ENCODE measurements at regions not wholly inside any gene's neighbourhood (a gene's known extent, or its start where the extent isn't known, plus 50 kb on each side); places are given as distances from the start of the nearest gene placed in this dataset.
"Not testable (repeated sequence)": the region's sequence is repeated elsewhere in the genome, so short reads cannot be mapped to it uniquely, and the experiment has no call there.

GRCh38 chr12:74169607-74170006, 368.0 kb upstream of the ATXN7L3B start:
- no peak overlapping the region for H3K4me3 ChIP-seq (ENCODE audit: low read depth, low read length)
- DNase-seq (ENCODE audit: low read depth), result no peak
- TF ChIP-seq CTCF (IDR thresholded peaks at IDR 0.05; ENCODE audit: low read depth, low read length, missing control alignments), result no peak
- in situ Hi-C loops (cut with HindIII; ENCODE audit: low sequenced_read_pairs), result no loop called here

DNA sequence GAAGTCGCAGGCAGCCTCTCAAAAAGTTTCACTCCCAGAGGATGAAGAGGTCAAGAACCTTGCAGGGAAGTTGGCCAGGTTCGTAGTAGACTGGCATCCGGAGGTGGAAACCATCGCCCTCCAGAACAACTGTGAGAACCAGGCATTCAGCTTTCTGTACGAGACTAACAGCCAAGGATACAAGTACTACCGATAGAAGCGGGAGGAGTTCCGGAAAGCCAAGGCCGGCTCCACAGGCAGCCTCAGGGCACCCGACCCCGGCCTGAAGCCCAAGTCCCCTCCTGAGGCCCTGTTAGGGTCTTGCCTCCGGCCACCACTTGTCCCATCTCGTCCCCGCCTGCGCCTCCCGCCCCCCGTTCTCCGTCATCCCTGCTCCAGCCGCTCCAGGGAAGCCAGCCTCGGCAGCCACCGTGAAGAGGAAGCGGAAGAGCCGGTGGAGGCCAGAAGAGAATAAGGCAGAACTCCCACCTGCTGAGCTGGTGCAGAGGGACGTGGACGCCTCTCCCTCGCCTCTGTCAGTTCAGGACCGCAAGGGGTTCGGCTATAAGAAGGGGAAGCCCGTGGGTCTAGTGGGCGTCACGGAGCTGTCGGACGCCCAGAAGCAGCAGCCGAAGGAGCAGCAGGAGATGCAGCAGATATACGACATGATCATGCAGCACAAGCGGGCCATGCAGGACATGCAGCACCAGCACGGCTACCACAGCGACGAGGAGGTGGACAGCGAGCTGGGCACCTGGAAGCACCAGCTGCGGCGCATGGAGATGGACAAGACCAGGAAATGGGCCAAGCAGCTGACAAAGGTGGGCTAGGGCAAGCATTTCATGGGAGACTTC, 366.8 kb upstream of the ATXN7L3B start:
- in situ Hi-C loops (cut with HindIII; ENCODE audit: low sequenced_read_pairs), result no loop called here
- no peak for TF ChIP-seq CTCF (IDR thresholded peaks at IDR 0.05; ENCODE audit: low read depth, low read length, missing control alignments)
- H3K4me3 ChIP-seq (ENCODE audit: low read depth, low read length), result no peak overlapping the region
- DNase-seq (ENCODE audit: low read depth), result no peak

GRCh38 chr12:74171478-74171909, 366.1 kb upstream of the ATXN7L3B start:
- no peak overlapping the region for H3K4me3 ChIP-seq (ENCODE audit: low read depth, low read length)
- no peak for DNase-seq (ENCODE audit: low read depth)
- in situ Hi-C loops (cut with HindIII; ENCODE audit: low sequenced_read_pairs), result no loop called here
- TF ChIP-seq CTCF (IDR thresholded peaks at IDR 0.05; ENCODE audit: low read depth, low read length, missing control alignments), result no peak

- DNase-seq (ENCODE audit: low read depth); H3K4me3 ChIP-seq (ENCODE audit: low read depth, low read length); in situ Hi-C loops (cut with HindIII; ENCODE audit: low sequenced_read_pairs): not testable (repeated sequence)
These were observed 362.7 kb upstream of the ATXN7L3B start for GRCh38 chr12:74174961-74175360.

GRCh38 chr12:74185360-74185759, 352.3 kb upstream of the ATXN7L3B start:
- no peak overlapping the region for H3K4me3 ChIP-seq (ENCODE audit: low read depth, low read length)
- TF ChIP-seq CTCF (IDR thresholded peaks at IDR 0.05; ENCODE audit: low read depth, low read length, missing control alignments), result no peak
- in situ Hi-C loops (cut with HindIII; ENCODE audit: low sequenced_read_pairs), result no loop called here
- no peak for DNase-seq (ENCODE audit: low read depth)

DNA sequence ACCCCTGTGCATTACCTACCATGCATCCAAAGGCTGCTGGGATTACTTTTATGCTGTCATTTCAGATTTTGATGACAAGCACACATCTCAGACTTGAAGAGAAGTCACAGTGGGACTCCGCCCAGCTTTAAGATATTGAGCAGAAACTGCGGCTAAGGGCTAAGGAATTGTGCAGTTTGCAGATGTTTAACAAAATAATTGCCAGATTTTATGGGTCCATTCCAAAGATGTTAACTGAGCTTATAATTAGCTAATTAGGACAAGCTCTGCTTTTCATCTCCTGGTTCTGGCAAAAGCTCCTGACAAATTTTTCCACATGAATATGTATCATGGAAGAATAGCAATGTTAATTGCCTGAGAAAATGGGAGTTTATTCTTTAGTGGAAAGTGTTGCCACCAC, 344.4 kb upstream of the ATXN7L3B start:
- no peak for TF ChIP-seq CTCF (IDR thresholded peaks at IDR 0.05; ENCODE audit: low read depth, low read length, missing control alignments)
- in situ Hi-C loops (cut with HindIII; ENCODE audit: low sequenced_read_pairs), result no loop called here

DNA sequence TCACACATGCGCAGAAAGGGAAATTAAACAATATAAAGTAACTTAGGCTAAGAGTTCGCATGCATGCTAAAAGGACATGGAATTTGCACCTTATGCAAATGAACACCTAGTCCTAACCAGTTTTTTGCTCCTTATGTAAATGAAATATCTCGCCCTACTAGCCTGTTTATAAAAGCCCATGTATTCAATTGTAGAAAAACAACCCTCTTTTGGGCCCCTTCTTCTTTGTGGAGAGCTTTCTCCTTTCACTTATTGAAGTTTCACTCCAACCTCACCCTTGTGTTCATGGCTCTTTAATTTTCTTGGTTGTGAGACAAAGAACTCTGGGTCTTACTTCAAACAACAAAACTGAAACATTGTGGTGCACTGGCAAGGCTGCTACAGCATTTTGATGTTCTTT, 333.4 kb upstream of the ATXN7L3B start:
- DNase-seq (ENCODE audit: low read depth), result no peak
- no peak overlapping the region for H3K4me3 ChIP-seq (ENCODE audit: low read depth, low read length)
- in situ Hi-C loops (cut with HindIII; ENCODE audit: low sequenced_read_pairs), result no loop called here
- TF ChIP-seq CTCF (IDR thresholded peaks at IDR 0.05; ENCODE audit: low read depth, low read length, missing control alignments), result no peak

More for the DNA sequence above, 344.4 kb upstream of the ATXN7L3B start:
- DNase-seq (ENCODE audit: low read depth), result no peak
- H3K4me3 ChIP-seq (ENCODE audit: low read depth, low read length), result no peak overlapping the region
